K562 (cell line): ENCODE measurements at regions not wholly inside any gene's neighbourhood (a gene's known extent, or its start where the extent isn't known, plus 50 kb on each side); places are given as distances from the start of the nearest gene placed in this dataset.

Experiments used
- EWSR1 ChIP-seq: fragments of 450-650 bp; IDR thresholded peaks from 2 replicates; pipeline ENCODE4 v1.6.1; 2018; ENCODE audit warnings: borderline replicate concordance, mild to moderate bottlenecking, low read depth, moderate library complexity; ENCODE audit not compliant: partially characterized antibody
- FOXA3 ChIP-seq, 2 experiments: fragments of 450-650 bp in 1 of 2; sonication (generic) in 1 of 2; formaldehyde crosslinking; IDR thresholded peaks in 1 of 2; conservative IDR thresholded peaks in 1 of 2; 2 replicates each; pipeline versions ENCODE4 v1.4.0 to v1.8.0; 2020 to 2022; ENCODE audit warnings: mild to moderate bottlenecking in 2 of 2, missing genetic modification reagents in 1 of 2
- HDAC1 ChIP-seq, 2 experiments: fragments of 450-650 bp; IDR thresholded peaks; 2 replicates each; pipeline ENCODE4 v1.6.1; 2016 to 2017; ENCODE audit warnings: inconsistent platforms in 1 of 2, mild to moderate bottlenecking in 1 of 2, moderate library complexity in 1 of 2
- SP2 ChIP-seq: IDR thresholded peaks from 2 replicates; pipeline ENCODE4 v1.6.1; 2011; ENCODE audit warnings: mild to moderate bottlenecking, low read depth, low read length, moderate library complexity; ENCODE audit not compliant: poor library complexity, severe bottlenecking; ENCODE audit errors: extremely low read depth
- TF ChIP-seq, protein P1 (sequence below): fragments of 250-450 bp; sonication (Bioruptor Pico); IDR thresholded peaks from 2 replicates; pipeline ENCODE4 v1.8.0; 2021; ENCODE audit warnings: moderate library complexity, mild to moderate bottlenecking, inconsistent platforms
- TF ChIP-seq, protein P2 (sequence below): fragments of 150-350 bp; conservative IDR thresholded peaks from 2 replicates; pipeline ENCODE4 v1.6.1; 2014; ENCODE audit warnings: low read length
- TF ChIP-seq, protein P3 (sequence below): fragments of 250-450 bp; sonication (Bioruptor Pico); IDR thresholded peaks from 2 replicates; pipeline ENCODE4 v1.4.0; 2020; ENCODE audit warnings: mild to moderate bottlenecking, moderate library complexity
- TF ChIP-seq, protein P4 (sequence below): sonication (generic); formaldehyde crosslinking; IDR thresholded peaks from 2 replicates; pipeline ENCODE4 v1.8.0; 2022; ENCODE audit warnings: mild to moderate bottlenecking, missing genetic modification reagents
- TF ChIP-seq, protein P5 (sequence below), 2 experiments: IDR thresholded peaks; 2 replicates each; pipeline ENCODE4 v1.6.1; 2012; ENCODE audit warnings: improper control_type of control experiment in 2 of 2, low read depth in 2 of 2, low read length in 2 of 2, borderline replicate concordance in 1 of 2
- TF ChIP-seq, protein P6 (sequence below): fragments of 250-450 bp; sonication (Bioruptor Pico); IDR thresholded peaks from 2 replicates; pipeline ENCODE4 v1.5.0; 2022; ENCODE audit warnings: mild to moderate bottlenecking

DNA sequence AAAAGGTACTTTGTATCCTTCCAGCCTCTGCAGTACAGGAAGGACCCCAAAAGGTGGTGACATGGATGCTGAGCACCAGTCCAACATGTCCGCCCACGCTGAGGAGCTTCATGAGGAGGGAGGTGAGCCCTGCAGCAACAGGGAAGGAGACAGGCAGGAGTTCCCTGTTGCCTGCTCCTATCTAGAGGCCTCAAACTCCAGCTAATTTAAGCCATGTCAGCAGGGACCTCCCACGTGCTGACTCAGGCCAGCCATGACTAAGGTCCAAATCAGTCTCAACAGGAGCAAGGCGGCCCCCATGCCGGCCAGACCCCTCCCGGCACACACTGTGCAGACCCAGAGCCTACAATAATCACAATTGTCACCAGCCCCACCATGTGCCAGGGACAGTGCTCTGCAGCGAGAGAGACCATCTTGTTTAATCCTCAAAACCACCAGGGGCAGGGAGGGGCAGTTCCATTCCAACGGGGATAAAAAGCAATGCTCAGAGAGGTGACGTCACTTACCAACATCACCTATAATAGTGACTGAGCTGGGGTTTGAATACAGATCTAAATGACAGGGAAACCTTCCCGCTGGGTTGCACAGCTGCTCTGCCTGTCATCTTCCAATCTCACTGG, 54.5 kb upstream of the GATA2 start (continued):
- TF ChIP-seq, protein P1, sequence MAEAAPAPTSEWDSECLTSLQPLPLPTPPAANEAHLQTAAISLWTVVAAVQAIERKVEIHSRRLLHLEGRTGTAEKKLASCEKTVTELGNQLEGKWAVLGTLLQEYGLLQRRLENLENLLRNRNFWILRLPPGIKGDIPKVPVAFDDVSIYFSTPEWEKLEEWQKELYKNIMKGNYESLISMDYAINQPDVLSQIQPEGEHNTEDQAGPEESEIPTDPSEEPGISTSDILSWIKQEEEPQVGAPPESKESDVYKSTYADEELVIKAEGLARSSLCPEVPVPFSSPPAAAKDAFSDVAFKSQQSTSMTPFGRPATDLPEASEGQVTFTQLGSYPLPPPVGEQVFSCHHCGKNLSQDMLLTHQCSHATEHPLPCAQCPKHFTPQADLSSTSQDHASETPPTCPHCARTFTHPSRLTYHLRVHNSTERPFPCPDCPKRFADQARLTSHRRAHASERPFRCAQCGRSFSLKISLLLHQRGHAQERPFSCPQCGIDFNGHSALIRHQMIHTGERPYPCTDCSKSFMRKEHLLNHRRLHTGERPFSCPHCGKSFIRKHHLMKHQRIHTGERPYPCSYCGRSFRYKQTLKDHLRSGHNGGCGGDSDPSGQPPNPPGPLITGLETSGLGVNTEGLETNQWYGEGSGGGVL (CRISPR knock-in tag) = no peak
- TF ChIP-seq, protein P2, sequence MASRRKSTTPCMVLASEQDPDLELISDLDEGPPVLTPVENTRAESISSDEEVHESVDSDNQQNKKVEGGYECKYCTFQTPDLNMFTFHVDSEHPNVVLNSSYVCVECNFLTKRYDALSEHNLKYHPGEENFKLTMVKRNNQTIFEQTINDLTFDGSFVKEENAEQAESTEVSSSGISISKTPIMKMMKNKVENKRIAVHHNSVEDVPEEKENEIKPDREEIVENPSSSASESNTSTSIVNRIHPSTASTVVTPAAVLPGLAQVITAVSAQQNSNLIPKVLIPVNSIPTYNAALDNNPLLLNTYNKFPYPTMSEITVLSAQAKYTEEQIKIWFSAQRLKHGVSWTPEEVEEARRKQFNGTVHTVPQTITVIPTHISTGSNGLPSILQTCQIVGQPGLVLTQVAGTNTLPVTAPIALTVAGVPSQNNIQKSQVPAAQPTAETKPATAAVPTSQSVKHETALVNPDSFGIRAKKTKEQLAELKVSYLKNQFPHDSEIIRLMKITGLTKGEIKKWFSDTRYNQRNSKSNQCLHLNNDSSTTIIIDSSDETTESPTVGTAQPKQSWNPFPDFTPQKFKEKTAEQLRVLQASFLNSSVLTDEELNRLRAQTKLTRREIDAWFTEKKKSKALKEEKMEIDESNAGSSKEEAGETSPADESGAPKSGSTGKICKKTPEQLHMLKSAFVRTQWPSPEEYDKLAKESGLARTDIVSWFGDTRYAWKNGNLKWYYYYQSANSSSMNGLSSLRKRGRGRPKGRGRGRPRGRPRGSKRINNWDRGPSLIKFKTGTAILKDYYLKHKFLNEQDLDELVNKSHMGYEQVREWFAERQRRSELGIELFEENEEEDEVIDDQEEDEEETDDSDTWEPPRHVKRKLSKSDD = no peak
- TF ChIP-seq FOXA3 (CRISPR knock-in tag; conservative IDR thresholded peaks at IDR 0.05 in 1 of 2, IDR thresholded peaks at IDR 0.05 in 1 of 2) = no peak
- no peak for TF ChIP-seq HDAC1 (IDR thresholded peaks at IDR 0.05)
- TF ChIP-seq, protein P3, sequence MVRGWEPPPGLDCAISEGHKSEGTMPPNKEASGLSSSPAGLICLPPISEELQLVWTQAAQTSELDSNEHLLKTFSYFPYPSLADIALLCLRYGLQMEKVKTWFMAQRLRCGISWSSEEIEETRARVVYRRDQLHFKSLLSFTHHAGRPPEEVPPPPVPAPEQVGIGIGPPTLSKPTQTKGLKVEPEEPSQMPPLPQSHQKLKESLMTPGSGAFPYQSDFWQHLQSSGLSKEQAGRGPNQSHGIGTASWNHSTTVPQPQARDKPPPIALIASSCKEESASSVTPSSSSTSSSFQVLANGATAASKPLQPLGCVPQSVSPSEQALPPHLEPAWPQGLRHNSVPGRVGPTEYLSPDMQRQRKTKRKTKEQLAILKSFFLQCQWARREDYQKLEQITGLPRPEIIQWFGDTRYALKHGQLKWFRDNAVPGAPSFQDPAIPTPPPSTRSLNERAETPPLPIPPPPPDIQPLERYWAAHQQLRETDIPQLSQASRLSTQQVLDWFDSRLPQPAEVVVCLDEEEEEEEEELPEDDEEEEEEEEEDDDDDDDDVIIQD = no peak
- TF ChIP-seq, protein P4, sequence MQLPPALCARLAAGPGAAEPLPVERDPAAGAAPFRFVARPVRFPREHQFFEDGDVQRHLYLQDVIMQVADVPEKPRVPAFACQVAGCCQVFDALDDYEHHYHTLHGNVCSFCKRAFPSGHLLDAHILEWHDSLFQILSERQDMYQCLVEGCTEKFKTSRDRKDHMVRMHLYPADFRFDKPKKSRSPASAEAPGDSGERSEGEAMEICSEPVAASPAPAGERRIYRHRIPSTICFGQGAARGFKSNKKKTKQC (CRISPR knock-in tag) = no peak
- TF ChIP-seq EWSR1 = no peak
- TF ChIP-seq, protein P5, sequence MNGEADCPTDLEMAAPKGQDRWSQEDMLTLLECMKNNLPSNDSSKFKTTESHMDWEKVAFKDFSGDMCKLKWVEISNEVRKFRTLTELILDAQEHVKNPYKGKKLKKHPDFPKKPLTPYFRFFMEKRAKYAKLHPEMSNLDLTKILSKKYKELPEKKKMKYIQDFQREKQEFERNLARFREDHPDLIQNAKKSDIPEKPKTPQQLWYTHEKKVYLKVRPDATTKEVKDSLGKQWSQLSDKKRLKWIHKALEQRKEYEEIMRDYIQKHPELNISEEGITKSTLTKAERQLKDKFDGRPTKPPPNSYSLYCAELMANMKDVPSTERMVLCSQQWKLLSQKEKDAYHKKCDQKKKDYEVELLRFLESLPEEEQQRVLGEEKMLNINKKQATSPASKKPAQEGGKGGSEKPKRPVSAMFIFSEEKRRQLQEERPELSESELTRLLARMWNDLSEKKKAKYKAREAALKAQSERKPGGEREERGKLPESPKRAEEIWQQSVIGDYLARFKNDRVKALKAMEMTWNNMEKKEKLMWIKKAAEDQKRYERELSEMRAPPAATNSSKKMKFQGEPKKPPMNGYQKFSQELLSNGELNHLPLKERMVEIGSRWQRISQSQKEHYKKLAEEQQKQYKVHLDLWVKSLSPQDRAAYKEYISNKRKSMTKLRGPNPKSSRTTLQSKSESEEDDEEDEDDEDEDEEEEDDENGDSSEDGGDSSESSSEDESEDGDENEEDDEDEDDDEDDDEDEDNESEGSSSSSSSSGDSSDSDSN (IDR thresholded peaks at IDR 0.05; ENCODE audit: borderline replicate concordance in 1 of 2, low read depth in 2 of 2, low read length in 2 of 2) = no peak
- no peak for TF ChIP-seq SP2
- TF ChIP-seq, protein P6, sequence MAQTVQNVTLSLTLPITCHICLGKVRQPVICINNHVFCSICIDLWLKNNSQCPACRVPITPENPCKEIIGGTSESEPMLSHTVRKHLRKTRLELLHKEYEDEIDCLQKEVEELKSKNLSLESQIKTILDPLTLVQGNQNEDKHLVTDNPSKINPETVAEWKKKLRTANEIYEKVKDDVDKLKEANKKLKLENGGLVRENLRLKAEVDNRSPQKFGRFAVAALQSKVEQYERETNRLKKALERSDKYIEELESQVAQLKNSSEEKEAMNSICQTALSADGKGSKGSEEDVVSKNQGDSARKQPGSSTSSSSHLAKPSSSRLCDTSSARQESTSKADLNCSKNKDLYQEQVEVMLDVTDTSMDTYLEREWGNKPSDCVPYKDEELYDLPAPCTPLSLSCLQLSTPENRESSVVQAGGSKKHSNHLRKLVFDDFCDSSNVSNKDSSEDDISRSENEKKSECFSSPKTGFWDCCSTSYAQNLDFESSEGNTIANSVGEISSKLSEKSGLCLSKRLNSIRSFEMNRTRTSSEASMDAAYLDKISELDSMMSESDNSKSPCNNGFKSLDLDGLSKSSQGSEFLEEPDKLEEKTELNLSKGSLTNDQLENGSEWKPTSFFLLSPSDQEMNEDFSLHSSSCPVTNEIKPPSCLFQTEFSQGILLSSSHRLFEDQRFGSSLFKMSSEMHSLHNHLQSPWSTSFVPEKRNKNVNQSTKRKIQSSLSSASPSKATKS = no peak
